ENCODE measurements at regions not wholly inside any gene's neighbourhood (a gene's known extent, or its start where the extent isn't known, plus 50 kb on each side); places are given as distances from the start of the nearest gene placed in this dataset.

DNA sequence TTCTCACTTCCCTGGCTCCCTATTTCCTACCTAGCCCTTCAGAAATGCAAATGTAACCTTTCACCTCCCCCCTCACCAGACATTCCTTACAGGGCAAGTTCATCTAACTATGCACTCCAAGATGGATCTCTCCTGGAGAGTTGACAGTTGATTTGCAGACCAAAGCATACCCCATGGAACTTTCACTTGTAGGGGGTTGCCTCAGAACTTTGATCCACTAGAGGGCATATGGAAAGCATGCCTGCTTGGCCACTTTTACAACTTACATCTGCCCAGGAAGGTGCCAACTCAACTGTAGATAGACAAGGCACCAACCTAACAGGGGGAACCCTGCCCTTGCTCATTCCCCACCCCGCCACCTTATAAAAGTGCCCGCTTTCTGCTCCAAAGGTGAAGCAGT lies 187.8 kb downstream of the NXNL2 start:
- Histone ChIP-seq H3K36me3 (replicated peaks in 1 of 2; ENCODE audit: control insufficient read depth in 1 of 2, insufficient read depth in 2 of 2, low read length in 2 of 2) (no peaks in the 10 kb centered on the region), H3K9ac (ENCODE audit: insufficient read depth, low read depth, low read length) (no peak overlapping the region), H4K20me1 (ENCODE audit: insufficient read depth, low read length) (no peaks in the 10 kb centered on the region), H3K4me3 (replicated peaks in 1 of 3; ENCODE audit: insufficient read depth in 1 of 3, low read depth in 2 of 3, low read length in 3 of 3) (no peak overlapping the region), H3K4me2 (ENCODE audit: low read depth, low read length) (no peak overlapping the region), H3K79me2 (ENCODE audit: insufficient read depth, low read length) (no peaks in the 10 kb centered on the region), H3K27me3 (ENCODE audit: control insufficient read depth in 1 of 2, insufficient read depth in 2 of 2, low read length in 2 of 2) (0 out of 5 replicates have a peak, but pooled peaks cover 0 to 3% of the 10 kb centered on the region in 2 experiments), H3K4me1 (ENCODE audit: insufficient read depth, low read length) (no peaks in the 10 kb centered on the region), H3K9me3 (ENCODE audit: low read length) (no peaks in the 10 kb centered on the region), H3K27ac (ENCODE audit: extremely low read length, insufficient read depth, low read length) (no peak overlapping the region), H2AFZ (ENCODE audit: low read length) (no peak overlapping the region)
- DNase-seq (ENCODE audit: low spot score) (no peak), FAIRE-seq (no peak), ATAC-seq (no peak)
- WGBS (ENCODE audit: low lambda C conversion rate) = 87% methylated on average over 2 of the region's 2 CpGs
- in situ Hi-C loops (cut with HindIII; ENCODE audit: extremely low pct_ligation_motif_present, low pct_unique_long_range_greater_than_20kb) = no loop called here
- intact Hi-C loops (cut with micrococcal nuclease; ENCODE audit: unreplicated experiment) = no loop called here
- ChIA-PET CTCF (ENCODE audit: low intra/inter-chr PET ratio, low total read pairs) (no interaction called here), POLR2A (no interaction called here)
- no TSS peak for BruUV-seq (replicated peaks)
- TF ChIP-seq ZNF550 (CRISPR knock-in tag; IDR thresholded peaks at IDR 0.05; ENCODE audit: borderline replicate concordance) = no peak
- TF ChIP-seq, protein P1, sequence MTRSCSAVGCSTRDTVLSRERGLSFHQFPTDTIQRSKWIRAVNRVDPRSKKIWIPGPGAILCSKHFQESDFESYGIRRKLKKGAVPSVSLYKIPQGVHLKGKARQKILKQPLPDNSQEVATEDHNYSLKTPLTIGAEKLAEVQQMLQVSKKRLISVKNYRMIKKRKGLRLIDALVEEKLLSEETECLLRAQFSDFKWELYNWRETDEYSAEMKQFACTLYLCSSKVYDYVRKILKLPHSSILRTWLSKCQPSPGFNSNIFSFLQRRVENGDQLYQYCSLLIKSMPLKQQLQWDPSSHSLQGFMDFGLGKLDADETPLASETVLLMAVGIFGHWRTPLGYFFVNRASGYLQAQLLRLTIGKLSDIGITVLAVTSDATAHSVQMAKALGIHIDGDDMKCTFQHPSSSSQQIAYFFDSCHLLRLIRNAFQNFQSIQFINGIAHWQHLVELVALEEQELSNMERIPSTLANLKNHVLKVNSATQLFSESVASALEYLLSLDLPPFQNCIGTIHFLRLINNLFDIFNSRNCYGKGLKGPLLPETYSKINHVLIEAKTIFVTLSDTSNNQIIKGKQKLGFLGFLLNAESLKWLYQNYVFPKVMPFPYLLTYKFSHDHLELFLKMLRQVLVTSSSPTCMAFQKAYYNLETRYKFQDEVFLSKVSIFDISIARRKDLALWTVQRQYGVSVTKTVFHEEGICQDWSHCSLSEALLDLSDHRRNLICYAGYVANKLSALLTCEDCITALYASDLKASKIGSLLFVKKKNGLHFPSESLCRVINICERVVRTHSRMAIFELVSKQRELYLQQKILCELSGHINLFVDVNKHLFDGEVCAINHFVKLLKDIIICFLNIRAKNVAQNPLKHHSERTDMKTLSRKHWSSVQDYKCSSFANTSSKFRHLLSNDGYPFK (CRISPR knock-in tag; IDR thresholded peaks at IDR 0.05; ENCODE audit: borderline replicate concordance) = no peak
- TF ChIP-seq PHB2 (IDR thresholded peaks at IDR 0.05; ENCODE audit: partially characterized antibody) = no peak
- TF ChIP-seq ZNF563 (CRISPR knock-in tag; IDR thresholded peaks at IDR 0.05) = no peak
- no peak for TF ChIP-seq ZNF768 (CRISPR knock-in tag; IDR thresholded peaks at IDR 0.05)
- TF ChIP-seq, protein P2, sequence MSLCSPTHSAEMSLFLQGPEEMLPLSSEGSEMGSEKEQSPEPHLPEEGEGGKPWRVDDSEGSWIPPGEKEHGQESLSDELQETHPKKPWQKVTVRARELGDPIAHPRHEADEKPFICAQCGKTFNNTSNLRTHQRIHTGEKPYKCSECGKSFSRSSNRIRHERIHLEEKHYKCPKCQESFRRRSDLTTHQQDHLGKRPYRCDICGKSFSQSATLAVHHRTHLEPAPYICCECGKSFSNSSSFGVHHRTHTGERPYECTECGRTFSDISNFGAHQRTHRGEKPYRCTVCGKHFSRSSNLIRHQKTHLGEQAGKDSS (CRISPR knock-in tag; IDR thresholded peaks at IDR 0.05; ENCODE audit: borderline replicate concordance, low read depth) = no peak
- TF ChIP-seq, protein P3, sequence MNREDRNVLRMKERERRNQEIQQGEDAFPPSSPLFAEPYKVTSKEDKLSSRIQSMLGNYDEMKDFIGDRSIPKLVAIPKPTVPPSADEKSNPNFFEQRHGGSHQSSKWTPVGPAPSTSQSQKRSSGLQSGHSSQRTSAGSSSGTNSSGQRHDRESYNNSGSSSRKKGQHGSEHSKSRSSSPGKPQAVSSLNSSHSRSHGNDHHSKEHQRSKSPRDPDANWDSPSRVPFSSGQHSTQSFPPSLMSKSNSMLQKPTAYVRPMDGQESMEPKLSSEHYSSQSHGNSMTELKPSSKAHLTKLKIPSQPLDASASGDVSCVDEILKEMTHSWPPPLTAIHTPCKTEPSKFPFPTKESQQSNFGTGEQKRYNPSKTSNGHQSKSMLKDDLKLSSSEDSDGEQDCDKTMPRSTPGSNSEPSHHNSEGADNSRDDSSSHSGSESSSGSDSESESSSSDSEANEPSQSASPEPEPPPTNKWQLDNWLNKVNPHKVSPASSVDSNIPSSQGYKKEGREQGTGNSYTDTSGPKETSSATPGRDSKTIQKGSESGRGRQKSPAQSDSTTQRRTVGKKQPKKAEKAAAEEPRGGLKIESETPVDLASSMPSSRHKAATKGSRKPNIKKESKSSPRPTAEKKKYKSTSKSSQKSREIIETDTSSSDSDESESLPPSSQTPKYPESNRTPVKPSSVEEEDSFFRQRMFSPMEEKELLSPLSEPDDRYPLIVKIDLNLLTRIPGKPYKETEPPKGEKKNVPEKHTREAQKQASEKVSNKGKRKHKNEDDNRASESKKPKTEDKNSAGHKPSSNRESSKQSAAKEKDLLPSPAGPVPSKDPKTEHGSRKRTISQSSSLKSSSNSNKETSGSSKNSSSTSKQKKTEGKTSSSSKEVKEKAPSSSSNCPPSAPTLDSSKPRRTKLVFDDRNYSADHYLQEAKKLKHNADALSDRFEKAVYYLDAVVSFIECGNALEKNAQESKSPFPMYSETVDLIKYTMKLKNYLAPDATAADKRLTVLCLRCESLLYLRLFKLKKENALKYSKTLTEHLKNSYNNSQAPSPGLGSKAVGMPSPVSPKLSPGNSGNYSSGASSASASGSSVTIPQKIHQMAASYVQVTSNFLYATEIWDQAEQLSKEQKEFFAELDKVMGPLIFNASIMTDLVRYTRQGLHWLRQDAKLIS (CRISPR knock-in tag; IDR thresholded peaks at IDR 0.05) = no peak
- no peak for TF ChIP-seq NCOR1 (IDR thresholded peaks at IDR 0.05; ENCODE audit: borderline replicate concordance, low read length)
- TF ChIP-seq ZNF253 (CRISPR knock-in tag; IDR thresholded peaks at IDR 0.05; ENCODE audit: borderline replicate concordance) = no peak
- TF ChIP-seq SRF (IDR thresholded peaks at IDR 0.05; ENCODE audit: low read depth, low read length) = no peak
- TF ChIP-seq, protein P4, sequence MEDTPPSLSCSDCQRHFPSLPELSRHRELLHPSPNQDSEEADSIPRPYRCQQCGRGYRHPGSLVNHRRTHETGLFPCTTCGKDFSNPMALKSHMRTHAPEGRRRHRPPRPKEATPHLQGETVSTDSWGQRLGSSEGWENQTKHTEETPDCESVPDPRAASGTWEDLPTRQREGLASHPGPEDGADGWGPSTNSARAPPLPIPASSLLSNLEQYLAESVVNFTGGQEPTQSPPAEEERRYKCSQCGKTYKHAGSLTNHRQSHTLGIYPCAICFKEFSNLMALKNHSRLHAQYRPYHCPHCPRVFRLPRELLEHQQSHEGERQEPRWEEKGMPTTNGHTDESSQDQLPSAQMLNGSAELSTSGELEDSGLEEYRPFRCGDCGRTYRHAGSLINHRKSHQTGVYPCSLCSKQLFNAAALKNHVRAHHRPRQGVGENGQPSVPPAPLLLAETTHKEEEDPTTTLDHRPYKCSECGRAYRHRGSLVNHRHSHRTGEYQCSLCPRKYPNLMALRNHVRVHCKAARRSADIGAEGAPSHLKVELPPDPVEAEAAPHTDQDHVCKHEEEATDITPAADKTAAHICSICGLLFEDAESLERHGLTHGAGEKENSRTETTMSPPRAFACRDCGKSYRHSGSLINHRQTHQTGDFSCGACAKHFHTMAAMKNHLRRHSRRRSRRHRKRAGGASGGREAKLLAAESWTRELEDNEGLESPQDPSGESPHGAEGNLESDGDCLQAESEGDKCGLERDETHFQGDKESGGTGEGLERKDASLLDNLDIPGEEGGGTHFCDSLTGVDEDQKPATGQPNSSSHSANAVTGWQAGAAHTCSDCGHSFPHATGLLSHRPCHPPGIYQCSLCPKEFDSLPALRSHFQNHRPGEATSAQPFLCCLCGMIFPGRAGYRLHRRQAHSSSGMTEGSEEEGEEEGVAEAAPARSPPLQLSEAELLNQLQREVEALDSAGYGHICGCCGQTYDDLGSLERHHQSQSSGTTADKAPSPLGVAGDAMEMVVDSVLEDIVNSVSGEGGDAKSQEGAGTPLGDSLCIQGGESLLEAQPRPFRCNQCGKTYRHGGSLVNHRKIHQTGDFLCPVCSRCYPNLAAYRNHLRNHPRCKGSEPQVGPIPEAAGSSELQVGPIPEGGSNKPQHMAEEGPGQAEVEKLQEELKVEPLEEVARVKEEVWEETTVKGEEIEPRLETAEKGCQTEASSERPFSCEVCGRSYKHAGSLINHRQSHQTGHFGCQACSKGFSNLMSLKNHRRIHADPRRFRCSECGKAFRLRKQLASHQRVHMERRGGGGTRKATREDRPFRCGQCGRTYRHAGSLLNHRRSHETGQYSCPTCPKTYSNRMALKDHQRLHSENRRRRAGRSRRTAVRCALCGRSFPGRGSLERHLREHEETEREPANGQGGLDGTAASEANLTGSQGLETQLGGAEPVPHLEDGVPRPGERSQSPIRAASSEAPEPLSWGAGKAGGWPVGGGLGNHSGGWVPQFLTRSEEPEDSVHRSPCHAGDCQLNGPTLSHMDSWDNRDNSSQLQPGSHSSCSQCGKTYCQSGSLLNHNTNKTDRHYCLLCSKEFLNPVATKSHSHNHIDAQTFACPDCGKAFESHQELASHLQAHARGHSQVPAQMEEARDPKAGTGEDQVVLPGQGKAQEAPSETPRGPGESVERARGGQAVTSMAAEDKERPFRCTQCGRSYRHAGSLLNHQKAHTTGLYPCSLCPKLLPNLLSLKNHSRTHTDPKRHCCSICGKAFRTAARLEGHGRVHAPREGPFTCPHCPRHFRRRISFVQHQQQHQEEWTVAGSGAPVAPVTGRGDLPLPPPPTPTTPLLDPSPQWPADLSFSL (CRISPR knock-in tag; IDR thresholded peaks at IDR 0.05) = no peak
